UCSD-AML1 (cell line): ENCODE measurements at regions not wholly inside any gene's neighbourhood (a gene's known extent, or its start where the extent isn't known, plus 50 kb on each side); places are given as distances from the start of the nearest gene placed in this dataset.
"Not testable (repeated sequence)": the region's sequence is repeated elsewhere in the genome, so short reads cannot be mapped to it uniquely, and the experiment has no call there.

ENCODE experiments used
- DNase-seq: peaks from one replicate; lab custom pipeline; 2025; ENCODE audit not compliant: unreplicated experiment; lab: John Stamatoyannopoulos, UW

DNA sequence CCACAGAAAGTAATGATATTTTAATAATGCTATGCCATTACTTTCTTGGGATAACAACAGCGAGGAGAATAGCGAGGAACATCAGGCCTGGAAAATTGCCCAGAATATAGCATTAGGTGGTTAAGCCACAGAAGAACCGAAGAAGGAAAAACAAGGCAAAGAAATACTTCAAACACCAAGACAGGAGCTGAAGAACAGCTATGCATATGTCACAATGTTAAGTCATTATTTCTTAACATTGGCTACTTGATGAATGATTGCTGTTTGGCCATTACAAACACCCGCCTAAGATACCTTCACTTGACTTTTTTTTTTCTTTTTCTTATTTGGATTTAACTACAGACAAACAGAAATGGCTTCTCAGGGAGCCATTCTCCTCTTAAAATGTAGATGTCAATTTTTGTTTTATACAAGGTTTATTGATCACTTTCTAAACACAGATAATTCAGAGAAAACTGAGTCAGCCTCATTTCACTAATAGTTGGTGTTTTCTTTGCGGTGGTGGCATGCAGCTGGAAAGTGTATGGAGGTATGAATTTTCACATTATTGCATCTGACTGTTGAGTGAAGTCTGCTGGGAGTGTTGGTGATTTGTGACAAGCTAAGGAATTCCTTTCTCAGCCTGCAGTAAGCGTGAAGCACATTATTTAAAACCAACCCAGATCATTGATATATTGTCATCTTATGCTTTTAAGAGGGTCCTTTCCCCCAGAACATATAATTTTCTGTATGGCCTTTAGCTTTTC lies 705.7 kb upstream of the NR2F2 start:
- no peak for DNase-seq

DNA sequence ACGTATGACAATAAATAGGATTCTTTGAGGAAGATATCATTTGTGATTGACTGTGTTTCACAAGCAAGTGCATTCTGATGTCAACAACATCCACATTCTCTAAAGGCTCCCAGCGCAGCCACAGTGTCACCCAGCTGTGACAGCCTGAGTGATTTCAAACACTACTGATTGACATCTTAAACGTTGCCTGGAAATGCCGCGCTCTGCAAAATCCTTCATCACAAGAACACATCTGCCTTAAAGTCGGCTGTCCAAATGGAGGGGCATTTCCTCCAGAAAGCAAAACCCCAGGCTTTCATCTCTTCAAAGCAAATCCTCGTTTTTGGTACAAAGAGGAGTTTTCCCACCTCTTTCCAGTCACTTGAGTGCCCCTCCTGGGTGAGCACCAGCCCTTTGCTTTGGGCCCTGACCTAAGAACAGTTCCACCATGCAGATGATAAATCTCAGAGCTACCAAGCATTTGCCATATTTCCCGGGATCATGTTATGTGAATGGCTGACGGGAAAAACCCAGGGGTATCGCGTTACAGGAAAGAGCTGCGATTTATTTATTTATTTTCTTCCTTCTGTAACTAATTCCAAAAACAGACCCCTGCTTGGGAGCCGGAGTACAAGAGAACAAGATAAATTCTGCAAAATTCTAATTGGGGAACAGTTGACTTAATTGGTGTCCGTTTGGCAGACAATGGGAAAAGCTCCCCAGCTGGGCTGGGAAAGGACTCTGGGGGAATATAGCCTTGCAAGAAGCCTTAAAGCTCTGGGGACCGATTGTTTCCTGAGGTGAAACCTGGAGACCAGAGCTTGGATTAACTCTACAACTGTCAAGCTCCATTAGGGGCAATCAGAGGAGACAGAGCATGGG lies 703.8 kb upstream of the NR2F2 start:
- DNase-seq = no peak

DNA sequence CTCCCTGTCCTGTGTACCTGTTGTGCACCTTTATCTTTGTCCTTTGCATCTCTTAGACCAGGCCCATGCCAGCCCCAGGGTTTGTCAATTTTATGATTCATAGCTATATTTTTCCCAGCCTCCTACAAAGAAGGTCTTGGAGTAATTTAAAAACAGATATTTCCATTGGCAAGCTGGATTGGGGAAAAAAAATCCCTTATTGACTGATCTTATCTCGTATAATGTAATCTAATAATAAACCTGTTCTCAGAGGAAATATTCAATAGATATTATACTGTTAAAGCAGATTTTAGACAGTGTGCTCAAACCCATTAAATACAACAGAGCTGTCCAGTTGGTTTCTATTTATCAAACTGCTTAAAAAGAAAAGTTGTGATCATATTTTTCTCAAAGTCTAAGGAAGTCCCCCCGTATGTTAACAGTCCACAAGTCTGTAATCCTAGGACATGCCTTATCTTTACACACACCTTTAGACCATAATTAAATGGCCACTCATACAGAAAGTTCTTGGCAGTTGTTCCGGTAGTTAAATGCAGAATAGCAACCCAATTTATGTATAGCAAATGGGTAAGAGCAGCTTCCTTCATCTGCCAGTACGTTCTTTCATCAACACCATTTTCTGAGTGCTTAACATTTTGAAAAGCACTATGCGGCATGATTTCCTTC lies 700.9 kb upstream of the NR2F2 start:
- no peak for DNase-seq

DNA sequence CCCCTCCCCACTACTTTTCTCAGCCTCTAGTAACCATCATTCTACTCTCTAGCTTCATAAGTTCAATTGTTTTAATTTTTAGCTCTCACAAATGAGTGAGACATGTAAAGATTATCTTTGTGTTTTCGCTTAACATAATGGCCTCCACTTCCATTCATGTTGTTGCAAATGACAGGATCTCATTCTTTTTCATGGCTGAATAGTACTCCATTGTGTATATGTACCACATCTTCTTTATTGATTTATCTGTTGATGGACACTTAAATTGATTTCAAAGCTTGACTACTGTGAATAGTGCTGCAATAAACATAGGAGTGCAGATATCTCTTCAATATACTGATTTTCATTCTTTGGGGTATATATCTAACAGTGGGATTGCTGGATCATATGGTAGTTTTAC lies 699.8 kb upstream of the NR2F2 start:
- no peak for DNase-seq

DNA sequence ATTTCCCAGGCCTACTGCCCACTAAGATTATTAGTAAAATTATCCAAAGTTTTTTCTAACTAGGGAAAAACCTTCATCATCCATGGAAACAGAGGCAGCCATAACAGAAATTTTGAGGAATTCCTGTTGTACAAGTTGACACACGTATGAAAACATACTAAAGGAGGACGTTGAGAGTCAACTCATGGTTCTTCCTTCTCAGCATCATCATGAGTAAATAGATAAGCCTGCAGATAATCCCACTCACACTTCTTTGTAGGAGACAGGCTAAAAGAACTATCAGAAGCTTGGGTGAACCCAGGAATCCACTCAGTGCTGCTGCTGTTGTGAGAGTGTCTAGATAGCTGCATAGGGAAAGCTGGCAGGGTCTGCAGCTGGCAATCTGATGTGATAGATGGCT lies 694.8 kb upstream of the NR2F2 start:
- DNase-seq = no peak

DNA sequence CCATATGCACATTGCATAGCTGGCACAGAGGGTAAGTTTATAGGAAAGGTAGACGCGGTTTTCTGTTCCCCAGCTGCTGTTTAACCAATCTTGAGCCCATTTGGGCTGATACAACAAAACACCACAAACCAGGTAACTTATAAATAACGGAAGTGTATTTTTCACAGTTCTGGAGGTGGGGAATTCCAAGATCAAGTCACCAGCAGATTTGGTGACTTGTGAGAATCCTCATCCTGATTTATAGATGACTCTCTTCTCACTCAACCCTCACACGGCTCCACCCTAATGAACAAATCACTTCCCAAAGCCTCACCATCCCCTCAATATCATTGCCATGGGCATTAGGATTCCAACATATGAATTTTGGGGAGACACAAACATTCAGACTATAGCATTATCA lies 694.4 kb upstream of the NR2F2 start:
- no peak for DNase-seq

DNA sequence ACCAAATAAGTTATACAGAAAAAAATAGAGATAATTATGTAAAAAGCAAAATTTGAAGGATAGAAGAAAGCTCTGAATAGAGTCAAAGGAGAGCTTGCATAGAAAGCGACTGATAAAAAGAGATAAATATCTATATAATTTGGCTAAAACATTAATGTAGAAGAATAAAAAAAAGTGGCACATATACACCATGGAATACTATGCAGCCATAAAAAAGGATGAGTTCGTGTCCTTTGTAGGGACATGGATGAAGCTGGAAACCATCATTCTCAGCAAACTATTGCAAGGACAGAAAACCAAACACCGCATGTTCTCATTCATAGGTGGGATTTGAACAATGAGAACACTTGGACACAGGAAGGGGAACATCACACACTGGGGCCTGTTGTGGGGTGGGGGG lies 693.3 kb upstream of the NR2F2 start:
- not testable (repeated sequence) for DNase-seq

DNA sequence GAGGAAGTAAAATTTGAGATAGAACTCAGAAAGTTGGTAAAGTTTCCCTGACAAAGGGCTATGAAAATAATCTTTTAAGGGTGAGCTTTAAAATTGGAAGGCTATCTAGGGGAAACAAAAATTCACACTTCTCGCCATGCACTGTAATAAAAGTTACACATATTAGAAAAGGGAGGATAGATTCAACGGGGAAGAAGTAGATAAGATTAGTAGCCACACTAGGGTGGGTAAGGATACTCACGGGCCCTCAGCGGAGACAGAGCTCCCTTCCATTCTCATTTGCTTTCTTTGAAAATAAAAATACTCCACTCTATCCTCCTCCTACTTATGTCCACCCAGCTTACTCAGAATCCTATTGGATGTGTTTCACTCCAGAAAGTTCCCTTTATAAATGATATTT lies 691.3 kb upstream of the NR2F2 start:
- no peak for DNase-seq

DNA sequence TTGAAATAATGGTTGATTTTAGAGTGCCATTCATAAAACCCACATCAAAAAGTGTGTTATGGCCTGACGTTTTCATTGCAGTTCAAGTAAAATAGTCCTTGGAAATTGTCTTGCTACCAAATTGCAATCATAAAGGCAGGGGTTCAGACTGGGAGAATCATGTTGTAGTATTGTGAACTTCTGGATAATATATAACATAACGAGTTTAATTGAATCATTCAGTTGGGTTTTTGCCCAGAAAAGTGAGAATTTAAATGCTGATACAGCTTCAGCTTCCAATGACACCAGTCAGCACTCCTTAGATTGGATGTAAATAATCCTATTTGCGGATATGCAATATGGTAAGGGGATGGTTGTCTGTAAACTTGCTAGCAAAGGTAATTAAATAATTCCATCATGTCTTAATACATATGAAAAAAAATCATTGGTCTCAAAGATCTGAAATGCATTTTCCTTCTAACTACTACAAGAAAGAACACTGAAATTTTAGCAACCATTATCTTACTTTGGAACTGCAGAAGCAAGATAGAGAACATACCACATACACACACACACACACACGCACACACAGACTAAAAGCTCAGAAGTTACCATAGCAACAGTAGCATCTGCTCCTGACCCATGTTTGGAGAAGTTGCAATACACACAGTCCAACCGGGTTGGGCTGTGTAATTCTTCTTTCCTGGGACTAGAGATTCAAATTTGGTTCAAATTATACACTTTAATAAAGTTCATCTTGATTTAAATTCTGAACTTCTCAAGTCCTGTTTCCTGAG lies 686.2 kb upstream of the NR2F2 start:
- DNase-seq = no peak

DNA sequence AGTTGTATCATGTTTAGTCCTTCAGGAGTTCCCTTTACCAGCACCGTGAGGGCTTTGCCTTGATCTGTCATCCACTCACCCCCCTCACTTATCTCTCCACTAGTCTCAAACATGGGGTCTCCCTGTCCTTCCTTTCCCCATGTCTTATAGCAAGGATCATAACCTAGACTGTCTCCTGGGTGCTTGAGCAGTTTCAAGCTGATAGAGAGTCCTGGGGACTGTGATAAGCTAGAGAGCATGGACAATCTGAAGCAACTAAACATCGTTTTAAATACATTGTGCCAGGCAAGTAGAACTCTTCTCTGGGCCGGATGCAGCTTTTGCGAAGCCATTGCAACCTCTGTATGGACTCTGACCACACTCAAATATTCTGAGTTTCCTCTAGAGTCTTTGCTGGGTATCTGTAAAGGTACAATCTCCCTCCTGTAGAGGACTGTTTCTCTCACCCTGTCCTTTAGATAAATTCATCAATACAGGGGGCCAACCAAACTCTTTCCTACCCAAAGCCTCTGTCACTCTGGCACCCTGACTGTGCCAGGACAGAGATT lies 684.6 kb upstream of the NR2F2 start:
- no peak for DNase-seq

DNA sequence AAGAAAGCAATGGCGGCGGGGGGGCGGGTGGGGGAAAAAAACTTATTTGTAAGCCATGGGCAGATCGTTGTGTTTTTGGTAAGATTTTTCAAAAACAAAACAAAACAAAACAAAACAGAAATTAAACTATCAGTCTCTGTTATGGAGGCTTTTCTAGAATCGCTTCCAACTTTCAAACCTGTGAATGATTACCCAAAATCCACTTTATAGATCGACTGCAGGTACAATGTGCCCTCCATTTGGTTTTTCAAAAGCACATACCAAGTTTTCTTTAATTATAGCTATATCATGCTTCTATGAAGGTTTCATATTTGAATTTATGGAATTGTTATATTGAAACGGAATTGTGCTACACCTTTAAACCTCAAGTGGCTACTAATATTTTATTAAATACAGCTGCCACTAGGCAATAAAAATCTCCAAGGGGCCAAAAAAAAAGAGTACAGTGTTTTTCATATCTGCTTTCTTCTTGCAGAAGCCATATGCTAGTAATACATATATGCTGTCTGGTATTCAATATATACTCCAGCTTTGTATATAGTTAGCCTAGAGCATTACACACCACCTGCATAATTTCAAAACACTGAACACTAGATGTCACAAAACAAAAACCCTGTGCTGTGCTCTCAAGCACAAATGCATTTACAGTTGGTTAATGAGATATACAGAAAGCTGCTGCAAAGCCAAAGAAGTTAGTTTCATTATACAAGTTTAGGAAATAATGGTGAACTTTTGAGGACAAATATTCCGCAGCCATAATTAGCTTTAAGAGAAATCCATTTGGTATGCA lies 683.8 kb upstream of the NR2F2 start:
- DNase-seq = no peak

DNA sequence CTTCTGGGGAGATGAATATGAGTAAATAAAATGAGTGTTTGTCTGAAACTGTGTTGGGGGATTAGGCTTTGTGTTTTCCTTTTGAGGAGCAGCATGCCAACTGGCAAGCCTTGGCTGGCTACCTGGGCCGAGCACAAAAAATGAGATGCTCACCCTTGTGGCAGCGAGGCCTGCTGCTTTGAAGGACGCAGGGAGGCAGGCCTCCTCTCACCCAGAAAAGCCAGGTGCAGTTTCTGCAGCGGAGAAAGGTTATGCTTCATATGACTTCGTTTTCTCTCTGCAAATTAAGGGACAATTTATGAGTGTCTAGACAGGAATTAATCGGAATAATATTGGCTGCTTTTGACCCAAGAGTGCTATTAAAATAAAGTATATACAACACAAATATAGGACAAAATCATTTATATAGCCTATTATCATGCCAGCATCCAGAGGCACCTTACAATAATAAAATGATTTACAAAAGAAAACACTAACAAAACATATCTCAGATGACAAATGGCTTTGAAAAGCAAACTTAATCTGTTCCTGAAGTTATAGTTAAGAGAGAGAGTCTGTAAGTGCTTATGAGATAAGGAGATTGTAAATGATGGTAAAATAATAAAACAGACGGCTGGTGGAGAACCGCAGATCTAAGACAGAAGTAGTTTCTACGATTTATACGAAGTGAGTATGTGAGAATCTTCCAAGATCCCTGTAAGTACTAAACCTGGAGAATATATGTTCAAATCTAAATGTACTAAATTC lies 682.8 kb upstream of the NR2F2 start:
- no peak for DNase-seq

DNA sequence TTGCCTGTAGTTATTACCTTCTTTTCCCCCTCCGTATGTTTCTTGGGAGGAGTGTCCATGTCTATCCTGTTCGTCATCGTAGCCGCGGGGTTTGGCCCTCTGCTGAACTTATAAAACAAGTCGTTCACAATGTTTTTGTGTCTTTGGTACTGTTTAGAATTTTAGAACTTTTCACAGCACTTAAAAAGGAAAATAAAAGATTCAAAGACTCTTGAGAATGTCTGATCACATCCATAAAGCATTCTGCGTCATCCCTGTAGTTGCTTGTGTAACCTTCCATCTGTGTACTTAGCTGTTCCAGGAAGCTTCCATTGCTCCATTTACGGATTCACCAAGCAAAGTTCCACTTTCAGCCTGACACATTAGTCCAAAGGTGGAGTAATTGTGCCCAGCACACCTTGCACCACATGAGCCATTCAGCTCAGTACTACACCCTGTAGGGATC lies 677.1 kb upstream of the NR2F2 start:
- DNase-seq = no peak

DNA sequence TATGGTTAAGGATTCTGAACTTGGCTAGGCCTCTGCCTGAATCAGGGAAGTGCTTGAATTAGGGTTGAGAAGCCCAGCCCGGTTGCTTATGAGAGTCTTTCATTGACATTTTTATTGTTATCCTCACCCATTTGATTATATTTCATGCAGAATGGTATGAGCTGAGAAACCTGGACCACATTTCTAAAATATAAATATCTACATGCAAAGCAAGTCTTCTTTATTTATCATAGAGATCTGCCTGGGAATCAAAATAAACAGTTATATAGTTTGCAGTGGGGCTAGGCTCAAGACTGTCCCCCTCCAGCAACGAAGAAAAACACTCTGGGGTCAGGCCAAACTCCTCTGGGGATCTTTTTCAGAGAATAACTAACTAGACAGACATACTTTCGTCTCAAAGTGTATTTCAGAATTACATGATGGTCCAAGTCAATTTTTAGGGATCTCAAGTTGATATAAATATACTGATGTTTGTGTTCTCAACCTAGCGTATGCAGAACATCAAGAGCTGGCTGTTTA lies 675.4 kb upstream of the NR2F2 start:
- no peak for DNase-seq

DNA sequence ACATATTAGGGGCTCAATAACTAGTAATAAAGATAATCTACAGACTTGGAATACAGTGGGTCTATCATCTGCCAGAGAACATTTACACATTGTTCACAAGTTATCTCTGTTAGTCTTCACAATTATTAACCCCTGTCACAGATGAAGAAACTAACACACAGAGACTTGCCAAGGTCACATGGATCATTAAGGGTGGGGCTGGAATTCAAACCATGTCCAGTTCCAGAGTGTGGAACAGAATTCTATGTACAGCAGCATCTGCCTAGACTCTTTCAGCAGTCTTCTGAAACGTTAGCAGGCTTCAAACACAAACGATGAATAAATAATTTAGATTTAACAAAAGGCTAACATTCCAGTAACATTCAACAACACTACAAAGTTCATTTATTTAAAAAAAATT lies 673.9 kb upstream of the NR2F2 start:
- no peak for DNase-seq

DNA sequence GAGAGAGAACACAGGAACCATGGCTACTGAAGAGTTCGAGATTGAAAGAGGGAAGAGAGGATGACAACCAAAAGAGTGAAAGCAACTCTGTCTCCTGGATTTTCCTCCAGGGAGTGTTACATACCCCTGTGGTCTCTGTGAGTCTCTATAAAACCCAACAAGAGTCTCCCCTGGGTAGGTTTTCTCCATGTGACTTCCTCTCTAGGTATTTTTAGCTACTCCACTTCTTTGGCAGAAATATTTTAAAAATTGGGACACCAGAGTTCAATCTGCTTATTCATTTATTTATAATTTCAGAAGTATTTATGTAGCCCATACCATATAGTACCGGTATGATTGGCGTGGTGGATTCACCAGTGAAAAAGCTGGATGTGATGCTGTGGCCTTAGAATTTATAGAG lies 671.7 kb upstream of the NR2F2 start:
- DNase-seq = no peak

DNA sequence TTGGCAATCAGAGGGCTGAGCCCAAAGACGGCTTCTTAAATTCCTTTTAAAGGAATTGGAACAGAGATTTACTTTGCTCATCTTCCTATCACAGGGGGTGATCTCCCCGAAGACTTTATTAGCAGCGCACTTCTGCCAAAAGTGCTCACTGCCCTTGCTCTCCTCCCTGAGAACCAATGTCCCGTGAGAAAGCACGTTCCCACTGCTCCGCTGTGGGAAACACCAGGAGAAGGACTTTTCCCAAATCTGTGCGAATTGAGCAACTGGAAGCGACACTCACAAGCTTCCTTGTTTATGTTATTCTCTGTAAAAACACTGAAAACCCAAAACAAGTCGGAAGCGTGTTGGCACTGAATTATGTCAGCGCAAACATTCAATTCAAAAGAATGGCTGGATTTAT lies 670.8 kb upstream of the NR2F2 start:
- DNase-seq = no peak

DNA sequence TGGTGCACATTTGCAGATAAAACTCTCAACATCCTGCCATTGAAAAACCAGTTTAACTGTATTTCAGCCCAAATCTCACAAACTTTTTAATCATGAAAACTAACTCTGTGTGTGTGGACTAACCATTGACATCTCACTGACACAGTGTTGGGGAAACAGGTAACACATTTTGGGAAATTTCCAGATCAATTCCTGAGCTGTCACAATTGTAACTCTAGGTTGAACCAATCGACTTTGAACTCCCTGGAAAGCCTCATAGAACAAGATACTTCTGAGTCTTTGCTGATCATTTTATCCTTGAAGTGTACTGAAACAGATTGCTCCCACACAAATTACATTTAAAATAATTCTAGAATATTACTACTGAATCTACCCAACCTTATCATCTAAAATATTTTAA lies 667.9 kb upstream of the NR2F2 start:
- no peak for DNase-seq
